AG10803 (cell line): ENCODE measurements at regions not wholly inside any gene's neighbourhood (a gene's known extent, or its start where the extent isn't known, plus 50 kb on each side); places are given as distances from the start of the nearest gene placed in this dataset.

ENCODE experiments used
- DNase-seq: peaks from one replicate; pipeline ENCODE4 v3.0.0; 2010; ENCODE audit warnings: low read depth
- H3K4me3 ChIP-seq: 2 replicates; pipeline ENCODE4 v1.5.1; 2011; ENCODE audit warnings: mild to moderate bottlenecking, low read length, control low read depth
- TF ChIP-seq, protein P1 (sequence below): conservative IDR thresholded peaks from 2 replicates; pipeline ENCODE4 v1.5.1; 2011; ENCODE audit warnings: mild to moderate bottlenecking, low read length, control low read depth, inconsistent platforms

DNA sequence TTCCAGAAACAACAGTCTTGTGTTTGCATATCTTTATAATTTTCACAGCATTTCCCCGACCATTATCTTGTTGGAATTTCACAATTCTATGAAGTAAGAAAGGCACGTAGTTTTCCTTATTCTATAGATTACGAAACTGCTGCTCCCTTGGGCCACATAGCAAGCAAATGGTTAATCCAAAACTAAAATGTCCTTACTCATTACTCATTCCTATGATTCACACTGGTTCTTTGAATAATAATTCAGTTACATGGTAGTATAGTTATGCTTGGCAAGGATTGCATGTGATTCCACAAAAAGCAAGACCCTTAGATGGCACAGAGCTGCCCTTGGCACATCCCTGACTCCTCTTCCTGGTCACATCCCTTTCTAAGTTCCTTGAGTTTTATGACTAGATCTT is 51.2 kb downstream of the OR13H1 start:
- TF ChIP-seq, protein P1, sequence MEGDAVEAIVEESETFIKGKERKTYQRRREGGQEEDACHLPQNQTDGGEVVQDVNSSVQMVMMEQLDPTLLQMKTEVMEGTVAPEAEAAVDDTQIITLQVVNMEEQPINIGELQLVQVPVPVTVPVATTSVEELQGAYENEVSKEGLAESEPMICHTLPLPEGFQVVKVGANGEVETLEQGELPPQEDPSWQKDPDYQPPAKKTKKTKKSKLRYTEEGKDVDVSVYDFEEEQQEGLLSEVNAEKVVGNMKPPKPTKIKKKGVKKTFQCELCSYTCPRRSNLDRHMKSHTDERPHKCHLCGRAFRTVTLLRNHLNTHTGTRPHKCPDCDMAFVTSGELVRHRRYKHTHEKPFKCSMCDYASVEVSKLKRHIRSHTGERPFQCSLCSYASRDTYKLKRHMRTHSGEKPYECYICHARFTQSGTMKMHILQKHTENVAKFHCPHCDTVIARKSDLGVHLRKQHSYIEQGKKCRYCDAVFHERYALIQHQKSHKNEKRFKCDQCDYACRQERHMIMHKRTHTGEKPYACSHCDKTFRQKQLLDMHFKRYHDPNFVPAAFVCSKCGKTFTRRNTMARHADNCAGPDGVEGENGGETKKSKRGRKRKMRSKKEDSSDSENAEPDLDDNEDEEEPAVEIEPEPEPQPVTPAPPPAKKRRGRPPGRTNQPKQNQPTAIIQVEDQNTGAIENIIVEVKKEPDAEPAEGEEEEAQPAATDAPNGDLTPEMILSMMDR, result no peak
- H3K4me3 ChIP-seq, result no peak overlapping the region
- no peak for DNase-seq

DNA sequence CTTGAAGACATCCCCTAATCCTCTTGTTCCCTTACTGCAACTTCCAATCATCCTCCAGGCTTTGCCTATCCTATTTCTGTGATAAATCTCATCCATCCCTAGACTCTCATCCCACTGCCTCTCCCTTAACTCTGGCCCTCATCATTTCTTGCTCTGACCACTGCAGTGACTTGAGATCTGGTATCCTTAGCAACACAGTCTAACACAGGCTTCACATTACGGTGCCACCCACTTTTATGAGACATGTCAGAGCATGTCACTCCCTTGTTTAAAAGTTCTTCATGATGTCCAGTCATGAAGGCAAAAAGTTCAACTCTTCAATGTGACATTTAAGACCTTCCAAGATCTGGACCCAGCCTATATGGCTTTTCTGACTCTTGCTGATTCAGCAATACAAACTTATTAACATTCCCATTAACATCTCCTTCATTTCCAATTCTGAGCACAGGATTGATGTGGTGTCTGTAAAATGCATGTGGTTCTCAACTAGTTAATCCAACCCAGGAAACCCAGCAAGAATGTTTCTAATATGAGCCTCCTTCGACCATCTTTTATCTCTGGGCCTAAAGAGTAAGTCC is 64.0 kb downstream of the OR13H1 start:
- DNase-seq, result no peak
- H3K4me3 ChIP-seq, result no peak overlapping the region
- TF ChIP-seq, protein P1, result no peak

DNA sequence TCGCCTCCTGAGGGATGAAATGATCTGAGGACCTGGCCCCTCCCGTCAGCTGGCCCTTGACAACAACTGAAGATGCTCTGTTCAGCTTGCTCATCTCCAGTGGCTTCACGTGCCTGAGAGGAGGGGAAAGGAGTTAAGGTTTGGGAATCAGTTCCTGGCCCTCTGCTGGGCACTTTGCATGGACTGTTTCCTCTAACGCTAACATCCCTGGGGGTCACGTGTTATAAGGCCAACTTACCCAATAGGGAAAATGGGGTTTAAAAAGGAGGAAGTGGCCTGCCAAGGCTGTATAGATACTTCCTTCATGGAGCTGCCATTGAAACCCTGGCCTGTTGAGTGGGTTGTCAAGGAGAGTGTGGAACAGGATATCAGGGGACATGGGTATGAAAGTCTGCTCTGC is 65.6 kb downstream of the OR13H1 start:
- TF ChIP-seq, protein P1, result no peak
- DNase-seq, result no peak
- H3K4me3 ChIP-seq, result no peak overlapping the region

DNA sequence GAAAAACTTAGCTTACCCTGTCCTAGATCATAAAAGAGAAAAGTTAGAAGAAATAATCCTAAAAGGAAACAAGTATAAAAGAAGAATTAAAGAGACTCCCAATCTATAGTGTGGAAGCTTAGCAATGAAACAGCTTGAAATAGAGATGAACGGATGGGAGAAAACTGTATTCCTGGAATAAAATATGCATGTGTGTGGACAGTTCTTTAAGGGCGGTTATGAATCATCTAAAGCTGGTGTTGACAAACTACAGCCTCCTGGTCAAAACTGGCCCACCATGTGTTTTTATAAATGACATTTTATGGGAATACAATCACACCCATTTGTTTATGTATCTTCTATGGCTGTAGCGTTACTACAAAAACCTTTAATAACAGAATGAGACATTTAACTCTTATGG is 69.4 kb downstream of the OR13H1 start:
- H3K4me3 ChIP-seq, result no peak overlapping the region
- TF ChIP-seq, protein P1, result no peak
- no peak for DNase-seq

DNA sequence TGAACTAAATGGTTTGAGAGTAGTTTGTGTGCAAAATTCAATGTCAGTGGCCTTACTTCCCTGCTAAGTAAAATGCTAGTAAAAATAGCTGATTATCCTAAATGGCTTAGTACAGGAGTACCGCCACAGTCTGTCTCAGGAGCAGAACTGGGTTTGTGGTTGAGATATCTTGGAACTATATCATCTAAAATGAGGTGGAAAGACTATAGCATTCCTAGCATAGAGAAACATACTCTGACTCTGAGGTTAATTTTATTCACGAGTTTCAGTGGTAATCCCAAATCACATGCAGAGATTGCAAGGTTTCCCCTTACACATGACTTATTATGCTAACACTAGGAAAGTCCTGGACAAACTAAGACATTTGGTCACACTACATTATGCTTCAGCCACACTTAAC is 70.4 kb downstream of the OR13H1 start:
- DNase-seq, result no peak
- TF ChIP-seq, protein P1, result no peak

DNA sequence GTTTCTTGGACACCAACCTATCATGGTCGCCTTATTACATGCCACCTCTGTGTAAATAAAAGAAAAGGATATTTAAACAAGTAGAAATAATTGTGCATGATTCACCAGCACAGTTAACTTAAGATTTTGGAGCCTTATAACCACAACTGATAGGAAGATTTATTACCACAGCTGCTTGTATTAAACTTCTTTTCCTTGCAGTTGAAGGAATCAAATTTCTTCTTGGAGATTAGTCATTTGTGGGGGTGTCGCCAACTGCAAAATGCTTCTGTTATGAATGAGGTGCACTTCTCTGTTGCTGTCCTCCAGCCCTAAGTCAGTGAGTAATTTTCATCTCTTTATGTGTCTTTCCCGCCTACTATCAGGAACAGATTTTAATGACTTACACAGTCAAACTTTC is 73.3 kb downstream of the OR13H1 start:
- TF ChIP-seq, protein P1, result no peak
- no peak overlapping the region for H3K4me3 ChIP-seq
- peak; percentile 36 for DNase-seq

More for the DNA sequence above, 70.4 kb downstream of the OR13H1 start:
- no peak overlapping the region for H3K4me3 ChIP-seq

DNA sequence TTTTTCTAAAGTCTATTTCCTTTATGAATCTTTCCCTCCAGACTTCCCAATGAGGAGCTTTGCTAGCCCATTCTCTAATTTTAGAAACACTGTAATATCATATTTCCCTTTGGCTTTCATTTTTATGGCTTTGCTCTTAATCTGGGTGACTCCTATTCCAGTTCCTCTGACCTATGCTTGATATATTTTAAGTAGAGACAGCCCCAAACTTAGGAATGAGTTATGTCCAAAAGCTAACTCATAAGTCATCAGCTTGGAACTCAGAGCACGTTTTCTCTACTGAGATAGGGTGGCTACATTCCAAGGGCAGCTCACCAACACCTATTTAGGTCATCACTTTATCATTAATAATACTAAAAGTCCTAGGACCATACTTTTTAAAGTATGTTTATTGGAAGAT is 77.8 kb downstream of the OR13H1 start:
- TF ChIP-seq, protein P1, result no peak
- H3K4me3 ChIP-seq, result no peak overlapping the region
- no peak for DNase-seq
